H1 (cell line): ENCODE measurements at regions not wholly inside any gene's neighbourhood (a gene's known extent, or its start where the extent isn't known, plus 50 kb on each side); places are given as distances from the start of the nearest gene placed in this dataset.

Experiments
- PHF8 ChIP-seq: fragments of 200-600 bp; sonication (generic); conservative IDR thresholded peaks from 2 replicates; pipeline ENCODE4 v1.7.1; 2012; ENCODE audit warnings: low read depth, mild to moderate bottlenecking, inconsistent platforms, low read length, moderate library complexity
- POLR2AphosphoS5 ChIP-seq: IDR thresholded peaks from 2 replicates; pipeline ENCODE4 v1.6.1; 2011; ENCODE audit warnings: low read depth, low read length
- SIX5 ChIP-seq: IDR thresholded peaks from 2 replicates; pipeline ENCODE4 v1.6.1; 2011; ENCODE audit warnings: mild to moderate bottlenecking, low read depth, low read length
- TCF12 ChIP-seq: IDR thresholded peaks from 2 replicates; pipeline ENCODE4 v1.6.1; 2011; ENCODE audit warnings: low read depth, mild to moderate bottlenecking, low read length

GRCh38 chr10:42956045-42956444 lies 120.8 kb upstream of the RET start (continued):
- TF ChIP-seq POLR2AphosphoS5 (no peak), SIX5 (no peak), TCF12 (no peak), PHF8 (no peak)
